ENCODE measurements at regions not wholly inside any gene's neighbourhood (a gene's known extent, or its start where the extent isn't known, plus 50 kb on each side); places are given as distances from the start of the nearest gene placed in this dataset.

DNA sequence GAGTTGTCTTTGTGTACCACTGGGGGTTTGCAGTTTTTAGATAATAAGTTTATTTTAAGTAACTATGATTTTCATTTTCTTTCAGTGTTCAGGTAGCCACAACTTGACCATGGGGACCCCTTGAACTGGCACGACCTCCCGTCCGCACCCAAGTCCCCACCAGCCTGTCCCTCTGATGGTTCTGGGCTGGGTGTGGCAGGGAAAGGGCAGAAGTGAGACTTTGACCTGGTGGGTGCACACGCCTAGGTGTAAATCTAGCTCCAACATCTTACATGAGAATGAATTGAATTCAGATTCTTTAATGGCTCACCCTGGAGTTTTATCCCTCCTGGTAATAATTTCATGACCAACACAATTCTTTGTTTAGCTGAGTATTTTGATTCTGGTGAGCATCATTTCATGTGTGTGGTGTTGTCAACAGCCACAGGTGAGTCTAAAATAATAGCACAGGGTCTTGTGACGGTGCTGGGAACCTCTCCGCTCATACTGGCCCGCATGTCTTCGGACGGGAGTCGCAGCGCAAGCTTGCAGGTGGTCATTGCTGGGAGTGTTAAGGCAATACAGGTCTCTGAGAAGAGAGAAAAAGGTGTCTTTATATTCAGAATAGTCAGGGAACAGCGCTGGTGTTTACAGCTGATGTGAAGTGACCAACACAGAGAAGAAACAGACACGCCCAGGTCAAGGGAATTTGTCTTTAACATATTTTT is 50.8 kb upstream of the POFUT2 start:
- in situ Hi-C loops (cut with HindIII; ENCODE audit: low sequenced_read_pairs): loop anchor here (25.0 kb wide), 4 partner anchors 124 to 224 kb away; no protein-coding TSS in a partner anchor

DNA sequence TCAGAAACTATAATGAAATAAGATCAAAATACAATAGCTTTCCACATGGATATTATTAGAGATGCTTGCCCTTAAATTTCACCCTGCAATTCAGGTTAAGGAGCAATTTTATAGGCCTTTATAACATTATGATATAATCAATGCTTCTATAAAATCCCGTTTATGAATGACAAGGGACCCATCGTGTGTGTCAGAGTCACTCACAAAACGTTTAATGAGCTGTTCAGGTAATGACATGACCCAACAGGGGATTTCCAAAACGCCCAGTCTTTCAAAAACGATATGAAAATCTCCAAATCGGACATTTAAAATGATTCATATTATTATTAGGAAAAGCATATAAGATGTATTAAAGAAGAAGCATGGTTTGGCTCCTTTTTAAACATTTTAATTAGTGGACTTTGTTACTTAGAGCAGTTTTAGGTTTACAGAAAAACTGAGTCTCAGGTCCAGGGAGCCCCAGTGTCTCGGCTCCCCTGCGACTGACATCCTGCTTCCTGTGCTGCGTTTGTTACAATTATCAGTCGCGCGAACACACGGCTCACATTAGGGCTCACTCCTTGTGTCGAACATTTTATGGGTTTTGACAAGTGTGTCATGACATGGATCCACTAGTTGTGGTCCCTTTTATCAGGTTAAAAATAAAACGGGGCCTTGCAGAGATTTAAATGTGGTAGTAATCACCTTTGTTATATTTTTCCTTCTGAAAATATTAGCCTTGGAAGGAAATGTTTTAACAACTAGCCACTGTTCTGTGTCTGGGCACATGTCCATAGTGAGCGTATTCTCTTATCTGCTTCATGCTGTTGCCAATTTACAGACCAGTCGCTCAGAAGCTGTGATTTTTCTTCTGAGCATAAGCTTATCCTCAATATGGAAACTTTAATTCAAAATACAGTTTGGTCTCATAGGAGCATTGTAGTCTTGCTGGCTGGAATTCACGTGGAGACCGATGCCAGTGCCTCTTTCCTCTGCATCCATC is 52.0 kb upstream of the POFUT2 start:
- in situ Hi-C loops (cut with HindIII; ENCODE audit: low sequenced_read_pairs): loop anchor here (25.0 kb wide), 4 partner anchors 123 to 223 kb away; no protein-coding TSS in a partner anchor

DNA sequence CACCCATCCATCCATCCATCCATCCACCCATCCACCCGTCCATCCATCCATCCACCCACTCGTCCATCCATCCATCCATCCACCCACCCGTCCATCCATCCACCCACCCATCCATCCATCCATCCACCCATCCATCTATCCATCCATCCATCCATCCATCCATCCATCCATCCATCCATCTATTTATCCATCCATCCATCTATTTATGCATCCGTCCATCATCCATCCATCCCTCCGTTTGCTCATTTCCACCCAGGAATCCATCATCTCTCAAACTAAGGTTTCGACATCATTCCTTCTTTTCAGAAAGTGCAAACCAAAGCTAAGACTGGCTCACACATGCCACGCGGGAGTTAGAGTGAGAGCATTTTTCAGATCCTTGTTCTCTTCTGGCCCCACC is 52.8 kb upstream of the POFUT2 start:
- in situ Hi-C loops (cut with HindIII; ENCODE audit: low sequenced_read_pairs): loop anchor here (25.0 kb wide), 4 partner anchors 122 to 222 kb away; no protein-coding TSS in a partner anchor

DNA sequence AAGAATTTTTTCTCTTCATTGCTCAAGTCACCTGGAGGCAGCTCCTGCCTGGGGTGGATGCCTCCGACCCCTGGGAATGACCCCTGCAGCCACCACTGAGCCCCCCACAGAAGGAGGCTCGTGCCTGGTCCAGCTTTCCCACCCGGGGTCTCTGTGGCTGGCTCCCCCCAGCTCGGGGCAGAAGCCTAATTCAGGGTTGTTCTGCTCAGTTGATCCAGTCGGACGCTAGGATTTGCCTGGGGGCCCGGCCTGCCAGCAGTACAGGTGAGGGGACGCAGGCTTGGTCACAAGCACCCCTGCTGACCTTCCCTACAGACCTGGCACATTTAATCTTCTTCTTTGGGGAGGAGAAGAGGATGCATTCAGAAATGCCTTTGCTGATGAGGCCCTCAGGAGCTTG is 53.6 kb upstream of the POFUT2 start:
- in situ Hi-C loops (cut with HindIII; ENCODE audit: low sequenced_read_pairs): loop anchor here (25.0 kb wide), 4 partner anchors 121 to 221 kb away; no protein-coding TSS in a partner anchor

DNA sequence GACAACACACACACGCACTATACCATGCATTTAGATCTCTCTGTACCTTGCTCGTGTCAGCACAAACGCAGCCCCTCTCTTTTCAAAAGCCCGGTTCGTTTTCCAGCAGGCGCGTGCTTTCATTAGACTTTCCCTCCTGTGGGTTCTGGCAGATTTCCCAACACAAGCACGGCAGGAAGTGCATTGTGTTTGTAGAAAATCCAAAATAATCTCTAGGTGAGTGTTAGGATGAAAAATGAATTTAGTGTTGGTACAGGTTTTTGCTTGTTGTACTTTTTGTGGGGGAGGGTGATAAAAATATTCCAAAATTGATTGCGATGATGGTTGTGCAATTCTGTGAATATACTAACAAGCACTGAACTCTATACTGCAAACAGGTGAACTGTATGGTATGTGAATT is 54.1 kb upstream of the POFUT2 start:
- in situ Hi-C loops (cut with HindIII; ENCODE audit: low sequenced_read_pairs): loop anchor here (25.0 kb wide), 4 partner anchors 121 to 221 kb away; no protein-coding TSS in a partner anchor

DNA sequence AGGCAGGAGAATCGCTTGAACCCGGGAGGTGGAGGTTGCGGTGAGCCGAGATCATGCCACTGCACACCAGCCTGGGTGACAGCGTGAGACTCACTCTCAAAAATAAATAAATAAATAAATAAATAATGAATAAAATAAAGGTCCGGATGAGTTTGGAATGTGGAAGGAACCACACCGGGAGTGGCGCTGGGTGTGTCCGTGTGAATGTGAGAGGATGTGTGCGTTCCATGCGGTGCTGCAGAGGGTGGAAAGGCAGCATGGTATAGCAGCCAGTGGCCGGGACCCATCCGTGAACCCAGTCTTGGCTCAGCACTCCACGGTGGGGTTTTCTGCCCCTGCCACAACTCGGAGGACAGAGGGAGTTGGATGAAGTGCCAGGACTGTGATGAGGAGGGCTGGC is 56.2 kb upstream of the POFUT2 start:
- in situ Hi-C loops (cut with HindIII; ENCODE audit: low sequenced_read_pairs): loop anchor here (25.0 kb wide), 4 partner anchors 118 to 218 kb away; no protein-coding TSS in a partner anchor

DNA sequence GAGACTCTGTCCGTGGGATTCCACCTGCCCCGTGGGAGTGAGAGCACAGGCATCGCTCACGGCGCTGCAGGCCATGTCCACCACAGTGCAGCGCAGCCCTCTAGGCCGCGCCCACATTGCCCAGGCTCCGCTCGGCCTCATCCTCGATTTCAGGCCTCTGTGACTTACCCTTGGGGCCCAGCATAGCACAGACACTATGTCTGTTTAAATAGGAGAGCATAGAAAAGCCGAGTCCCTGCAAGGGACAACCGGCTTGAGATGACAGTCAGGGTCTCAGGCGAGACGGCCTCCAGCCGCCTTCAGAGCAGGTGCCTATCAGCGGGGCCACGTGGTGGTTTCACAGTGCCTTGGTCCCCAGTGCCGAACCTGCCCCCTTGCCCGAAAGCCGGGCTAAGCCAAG is 56.9 kb upstream of the POFUT2 start:
- in situ Hi-C loops (cut with HindIII; ENCODE audit: low sequenced_read_pairs): loop anchor here (25.0 kb wide), 4 partner anchors 118 to 218 kb away; no protein-coding TSS in a partner anchor

DNA sequence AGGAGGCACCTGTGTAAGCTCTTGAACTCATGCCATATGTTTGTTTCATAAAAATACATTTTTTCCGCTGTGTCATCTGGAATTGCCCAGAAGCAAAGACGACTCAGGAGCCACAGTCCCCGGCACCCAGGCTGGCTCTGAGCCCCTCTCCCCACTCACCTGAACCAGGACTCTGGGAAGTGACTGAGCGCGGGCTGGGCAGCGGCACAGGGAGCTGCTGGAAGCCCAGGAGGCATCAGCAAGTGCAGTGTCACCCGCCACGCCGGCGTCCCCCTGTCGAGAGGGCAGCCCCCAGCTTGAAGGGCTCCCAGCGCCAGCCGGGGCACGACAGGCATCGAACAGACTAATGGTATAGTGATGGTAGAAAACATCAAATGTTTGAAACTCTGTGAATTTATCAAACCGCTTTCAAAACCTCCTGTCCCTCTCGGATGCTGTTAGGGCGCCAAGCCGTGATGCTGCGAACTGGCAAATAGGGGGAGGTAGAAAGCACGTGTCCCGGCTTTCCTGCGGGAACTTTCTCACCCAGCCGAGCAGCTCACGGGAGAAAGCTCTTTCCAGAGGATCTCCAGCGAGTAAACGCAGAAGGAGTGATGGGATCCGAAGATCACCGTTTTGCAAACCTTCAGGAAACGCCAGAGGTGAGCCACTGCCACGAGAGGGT is 57.8 kb upstream of the COL18A1 start:
- in situ Hi-C loops (cut with HindIII; ENCODE audit: low sequenced_read_pairs): loop anchor here (25.0 kb wide), 4 partner anchors 115 to 215 kb away; no protein-coding TSS in a partner anchor

DNA sequence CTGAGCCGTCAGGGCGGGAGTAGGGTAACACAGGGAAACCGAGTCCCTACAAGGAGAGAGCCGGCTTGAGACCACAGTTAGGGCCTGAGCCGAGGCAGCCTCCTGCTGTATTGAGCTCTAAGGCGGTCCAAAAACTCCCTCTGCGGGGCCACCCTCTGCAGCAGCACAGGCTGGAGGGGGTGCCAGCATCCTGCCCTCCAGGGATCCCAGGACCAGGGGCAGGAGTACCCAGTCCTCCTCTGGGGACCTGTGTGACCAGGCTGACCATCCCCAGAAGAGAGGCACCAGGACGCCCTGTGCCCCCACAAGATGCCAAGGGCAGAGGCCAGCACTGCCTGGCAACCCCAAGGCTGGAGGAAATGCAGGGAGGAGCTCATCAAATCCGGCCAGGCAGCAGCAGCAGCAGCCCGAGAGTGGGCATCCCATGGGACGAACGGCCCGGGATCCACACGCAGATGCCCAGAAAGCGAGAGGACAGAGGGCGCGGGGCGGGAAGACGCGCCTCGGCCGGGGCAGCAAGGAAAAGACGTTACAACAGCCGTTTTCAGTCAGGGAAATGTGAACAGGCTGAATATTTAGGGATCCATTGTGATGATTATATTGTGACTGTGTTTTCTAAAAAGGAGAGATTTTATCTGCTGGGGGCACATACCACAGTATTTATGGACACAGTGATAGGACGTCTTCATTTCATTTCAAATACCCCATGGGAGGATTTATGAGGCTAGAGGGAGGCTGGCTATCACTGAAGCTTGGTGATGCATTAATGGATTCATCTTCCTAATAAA is 57.1 kb upstream of the COL18A1 start:
- in situ Hi-C loops (cut with HindIII; ENCODE audit: low sequenced_read_pairs): loop anchor here (25.0 kb wide), 4 partner anchors 114 to 214 kb away; no protein-coding TSS in a partner anchor

DNA sequence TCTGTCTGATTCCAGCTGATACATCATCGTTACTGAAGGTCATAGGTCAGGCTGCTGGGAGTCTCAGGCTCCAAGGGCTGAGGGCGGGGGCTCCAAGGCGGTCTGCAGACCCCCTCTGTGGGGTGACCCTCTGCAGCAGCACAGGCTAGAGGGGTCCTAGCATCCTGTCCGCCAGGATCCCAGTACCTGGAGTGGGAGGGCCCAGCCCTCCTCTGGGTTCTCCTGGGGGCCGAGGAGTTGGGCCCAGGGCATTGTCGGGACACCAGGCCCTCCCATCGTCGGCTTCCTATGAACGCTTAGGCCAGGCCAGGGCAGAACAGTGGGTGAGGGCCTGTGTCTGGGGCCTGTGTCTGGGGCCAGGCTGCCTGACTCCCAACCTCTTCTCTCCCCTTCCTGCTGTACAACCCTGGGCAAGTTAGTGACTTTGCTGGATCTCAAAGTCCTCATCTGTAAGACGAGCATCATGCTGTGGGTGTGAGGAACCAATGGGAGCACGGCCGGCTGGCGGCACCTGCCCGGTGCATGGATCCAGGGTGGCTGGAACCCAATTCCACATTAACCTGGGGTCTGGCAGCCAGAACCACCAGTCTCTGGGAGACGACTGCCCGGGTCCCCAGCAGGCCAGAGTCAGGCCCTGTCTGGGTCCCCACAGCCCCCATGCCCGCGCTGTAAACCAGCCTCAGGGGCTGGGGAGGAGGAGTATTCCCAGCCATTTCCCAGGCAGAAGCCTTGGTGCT is 56.2 kb upstream of the COL18A1 start:
- in situ Hi-C loops (cut with HindIII; ENCODE audit: low sequenced_read_pairs): loop anchor here (25.0 kb wide), 4 partner anchors 114 to 214 kb away; no protein-coding TSS in a partner anchor

DNA sequence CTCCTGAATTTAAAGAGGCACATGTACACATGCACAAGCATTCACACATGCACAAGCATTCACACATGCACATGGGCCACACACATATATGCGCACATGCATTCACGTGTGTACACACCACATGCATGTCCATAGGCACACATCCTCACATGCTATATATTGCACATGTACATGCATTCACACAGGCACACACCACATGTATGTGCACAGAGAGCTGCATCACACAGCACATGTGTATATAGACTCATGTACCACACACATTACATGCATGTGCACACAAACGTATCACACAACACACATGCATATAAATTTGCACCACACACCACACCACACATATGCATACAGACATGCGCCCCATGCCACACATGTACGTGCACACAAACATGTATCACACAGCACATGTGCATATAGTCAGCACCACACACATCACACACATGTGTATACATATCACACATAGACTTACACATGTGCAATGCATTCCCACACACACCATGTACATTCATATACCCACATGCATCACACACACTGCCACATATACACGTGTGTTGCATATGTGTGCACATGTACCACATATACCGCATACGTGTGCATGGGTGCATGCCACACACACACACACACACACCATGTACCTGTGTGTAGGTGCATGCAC is 54.6 kb upstream of the COL18A1 start:
- in situ Hi-C loops (cut with HindIII; ENCODE audit: low sequenced_read_pairs): no loop called here

DNA sequence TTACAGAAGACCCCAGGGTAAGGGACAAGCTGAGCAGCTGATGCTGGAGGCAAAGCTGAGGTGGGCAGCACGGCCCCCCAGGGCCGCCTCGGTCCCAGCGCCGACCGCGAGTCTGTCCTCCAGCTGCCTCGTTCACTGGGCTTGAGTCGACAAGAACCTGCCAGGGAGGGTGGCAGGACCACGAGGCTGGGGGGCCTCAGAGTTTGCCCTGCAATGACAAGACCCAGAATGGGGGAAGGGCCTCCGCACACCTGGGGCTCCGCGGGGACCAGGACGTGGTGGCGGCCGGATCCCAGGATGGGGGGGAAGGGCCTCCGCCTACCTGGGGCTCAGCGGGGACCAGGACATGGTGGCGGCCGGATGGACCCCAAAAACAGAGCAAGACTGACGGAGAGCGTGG is 53.9 kb upstream of the COL18A1 start:
- in situ Hi-C loops (cut with HindIII; ENCODE audit: low sequenced_read_pairs): no loop called here

DNA sequence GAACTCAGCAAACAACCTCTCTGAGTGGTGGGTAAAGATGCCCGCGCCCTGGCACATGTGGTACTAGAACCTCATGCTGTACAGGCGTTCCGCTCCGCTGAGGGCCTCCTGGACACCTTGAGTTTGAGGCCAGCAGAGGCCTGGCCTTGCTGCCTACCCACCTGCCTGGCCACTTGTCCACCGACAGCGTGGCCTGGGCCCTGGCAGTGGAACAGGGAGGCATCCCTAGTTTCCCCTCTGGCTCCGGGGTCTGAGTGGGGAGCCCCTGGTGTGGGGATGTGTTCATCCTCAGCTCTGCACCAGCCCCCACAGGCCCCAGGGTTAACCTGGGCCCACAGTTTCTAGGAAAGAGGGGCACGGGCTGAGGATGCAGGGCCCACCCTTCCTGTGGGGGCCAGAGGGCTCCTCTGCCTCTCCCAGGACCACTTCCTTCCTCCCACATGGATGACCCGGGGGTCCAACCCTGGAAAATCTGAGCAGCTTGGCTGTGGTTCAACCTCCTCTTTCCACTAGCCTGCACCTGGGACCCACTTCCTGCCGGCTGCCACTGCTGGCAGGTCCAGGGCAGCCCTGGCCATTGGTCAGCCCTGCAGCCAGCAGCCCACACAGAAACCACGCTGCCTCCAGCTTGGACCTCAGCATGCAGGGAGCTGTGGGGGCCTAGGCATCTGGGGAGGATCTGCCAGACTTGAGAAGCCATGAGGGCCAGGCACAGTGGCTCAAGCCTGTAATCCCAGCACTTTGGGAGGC is 53.3 kb upstream of the COL18A1 start:
- in situ Hi-C loops (cut with HindIII; ENCODE audit: low sequenced_read_pairs): no loop called here

DNA sequence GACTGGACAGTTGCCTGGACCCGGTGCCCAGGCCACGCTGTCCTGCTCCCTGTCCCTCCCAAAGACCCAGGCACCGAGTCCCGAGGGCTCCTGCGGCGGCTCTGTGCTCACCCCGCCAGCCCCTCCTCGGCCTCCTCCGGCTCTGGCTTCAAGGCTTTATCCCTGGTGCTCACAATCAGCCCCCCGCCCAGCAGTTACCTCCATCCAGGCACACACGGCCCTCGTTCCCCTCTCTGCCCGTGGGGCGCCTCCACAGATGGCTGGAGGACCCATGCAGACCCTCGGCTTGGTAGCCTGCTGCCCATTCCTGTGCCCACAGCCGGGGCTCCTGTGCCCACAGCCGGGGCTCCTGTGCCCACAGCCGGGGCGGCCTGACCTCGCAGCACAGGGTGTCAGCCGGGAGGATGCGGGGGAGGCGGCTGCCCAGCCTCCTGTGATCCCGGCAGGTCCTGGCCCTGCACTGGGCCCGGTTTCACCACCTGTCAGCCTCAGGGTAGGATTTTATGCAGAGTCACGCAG is 52.3 kb upstream of the COL18A1 start:
- in situ Hi-C loops (cut with HindIII; ENCODE audit: low sequenced_read_pairs): no loop called here

DNA sequence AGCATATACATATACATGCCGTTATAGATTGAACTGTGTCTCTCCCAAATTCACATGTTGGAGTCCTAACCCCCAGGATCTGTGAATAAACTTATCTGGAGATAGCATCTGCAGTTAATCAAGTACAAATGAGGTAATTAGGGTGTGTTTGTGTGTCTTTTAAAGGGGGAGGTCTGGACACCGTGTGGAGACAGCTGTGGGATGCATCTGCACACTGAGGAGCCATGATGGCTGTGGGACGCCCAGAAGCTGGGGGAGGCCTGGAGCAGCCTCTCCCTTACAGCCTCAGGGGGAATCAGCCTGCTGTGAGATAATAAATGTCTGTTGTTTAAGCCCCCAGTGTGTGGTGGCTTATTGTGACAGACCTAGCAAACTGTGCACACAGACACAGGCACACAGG is 51.8 kb upstream of the COL18A1 start:
- in situ Hi-C loops (cut with HindIII; ENCODE audit: low sequenced_read_pairs): no loop called here

DNA sequence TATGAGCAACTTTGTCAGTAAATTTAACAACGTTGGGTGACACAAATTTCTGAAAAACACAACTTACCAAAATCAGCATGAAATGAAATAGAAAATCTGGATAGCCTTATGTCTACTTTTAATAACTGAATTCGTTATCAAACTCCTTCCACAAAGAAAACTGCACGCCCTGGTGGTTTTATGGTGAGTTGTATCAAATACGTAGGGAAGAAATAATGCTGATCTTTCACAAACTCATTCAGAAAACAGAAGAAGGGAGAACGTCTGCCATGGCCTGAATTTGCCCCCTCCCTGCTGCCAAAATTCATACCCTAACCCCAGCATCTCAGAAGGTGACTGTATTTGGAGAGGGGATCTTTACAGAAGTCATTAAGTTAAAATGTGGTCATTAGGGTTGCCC is 50.0 kb upstream of the COL18A1 start:
- in situ Hi-C loops (cut with HindIII; ENCODE audit: low sequenced_read_pairs): no loop called here
